ENCODE measurements at regions not wholly inside any gene's neighbourhood (a gene's known extent, or its start where the extent isn't known, plus 50 kb on each side); places are given as distances from the start of the nearest gene placed in this dataset.

DNA sequence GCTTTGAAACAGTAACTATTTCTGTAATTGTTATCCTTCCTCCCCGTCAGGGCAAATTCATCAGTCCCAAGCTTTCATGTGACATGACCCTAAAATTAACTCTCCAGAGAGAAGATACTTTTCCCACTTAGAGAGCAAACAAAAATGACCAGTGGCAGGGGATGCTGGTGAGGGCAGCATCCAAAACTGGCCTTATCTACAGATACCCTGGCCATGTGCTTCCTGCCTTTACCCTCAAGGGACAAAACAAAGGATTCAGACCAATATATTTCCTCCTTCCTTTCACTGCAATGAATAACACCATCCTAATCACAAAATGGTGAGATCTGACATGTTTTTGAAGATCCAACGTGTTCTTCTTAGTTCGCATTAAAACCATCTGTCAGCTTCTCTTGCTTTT lies 267.2 kb downstream of the MAN2A1 start:
- DNase-seq, result no peak
- TF ChIP-seq, protein P1, sequence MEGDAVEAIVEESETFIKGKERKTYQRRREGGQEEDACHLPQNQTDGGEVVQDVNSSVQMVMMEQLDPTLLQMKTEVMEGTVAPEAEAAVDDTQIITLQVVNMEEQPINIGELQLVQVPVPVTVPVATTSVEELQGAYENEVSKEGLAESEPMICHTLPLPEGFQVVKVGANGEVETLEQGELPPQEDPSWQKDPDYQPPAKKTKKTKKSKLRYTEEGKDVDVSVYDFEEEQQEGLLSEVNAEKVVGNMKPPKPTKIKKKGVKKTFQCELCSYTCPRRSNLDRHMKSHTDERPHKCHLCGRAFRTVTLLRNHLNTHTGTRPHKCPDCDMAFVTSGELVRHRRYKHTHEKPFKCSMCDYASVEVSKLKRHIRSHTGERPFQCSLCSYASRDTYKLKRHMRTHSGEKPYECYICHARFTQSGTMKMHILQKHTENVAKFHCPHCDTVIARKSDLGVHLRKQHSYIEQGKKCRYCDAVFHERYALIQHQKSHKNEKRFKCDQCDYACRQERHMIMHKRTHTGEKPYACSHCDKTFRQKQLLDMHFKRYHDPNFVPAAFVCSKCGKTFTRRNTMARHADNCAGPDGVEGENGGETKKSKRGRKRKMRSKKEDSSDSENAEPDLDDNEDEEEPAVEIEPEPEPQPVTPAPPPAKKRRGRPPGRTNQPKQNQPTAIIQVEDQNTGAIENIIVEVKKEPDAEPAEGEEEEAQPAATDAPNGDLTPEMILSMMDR (IDR thresholded peaks at IDR 0.05), result no peak
- TF ChIP-seq POLR2A (IDR thresholded peaks at IDR 0.05), result no peak
- Histone ChIP-seq H3K36me3 (ENCODE audit: low read depth, missing control alignments) (no peaks in the 10 kb centered on the region), H3K27ac (no peak overlapping the region), H3K9me3 (no peaks in the 10 kb centered on the region), H3K4me1 (no peaks in the 10 kb centered on the region), H3K4me3 (no peak overlapping the region), H3K27me3 (no peaks in the 10 kb centered on the region)
- intact Hi-C loops (cut with DNase I; ENCODE audit: low total_unique reads), result no loop called here
- WGBS, 2 donors, result 51 to 54% methylated on average over 3 of the region's 3 CpGs

DNA sequence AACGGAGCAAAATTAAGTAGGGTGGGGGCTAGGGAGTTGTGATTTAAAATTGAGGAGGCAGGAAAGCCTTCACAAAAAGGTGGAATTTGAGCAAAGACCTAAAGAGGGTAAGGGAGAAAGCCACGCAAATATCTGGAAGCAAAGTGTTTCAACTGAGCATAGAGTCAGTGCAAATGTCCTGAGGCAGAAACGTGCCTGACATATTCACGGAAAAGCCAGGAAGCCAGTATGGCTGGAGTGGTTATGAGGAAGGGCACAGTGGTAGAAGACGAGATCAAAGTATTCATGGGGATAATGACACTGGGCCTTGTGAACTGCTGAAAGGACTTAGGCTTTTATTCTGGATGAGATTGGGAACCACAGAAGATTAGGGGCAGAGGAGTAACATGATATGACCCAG lies 268.4 kb downstream of the MAN2A1 start:
- no peak overlapping the region for H3K27ac ChIP-seq
- H3K27me3 ChIP-seq, result no peaks in the 10 kb centered on the region
- 88 to 93% methylated on average over 5 of the region's 5 CpGs for WGBS, 2 donors
- no peak for DNase-seq
- no peaks in the 10 kb centered on the region for H3K9me3 ChIP-seq
- intact Hi-C loops (cut with DNase I; ENCODE audit: low total_unique reads), result no loop called here
- no peak for TF ChIP-seq POLR2A (IDR thresholded peaks at IDR 0.05)
- TF ChIP-seq, protein P1 (IDR thresholded peaks at IDR 0.05), result no peak
- H3K4me1 ChIP-seq, result no peaks in the 10 kb centered on the region
- no peaks in the 10 kb centered on the region for H3K36me3 ChIP-seq (ENCODE audit: low read depth, missing control alignments)
- H3K4me3 ChIP-seq, result no peak overlapping the region

DNA sequence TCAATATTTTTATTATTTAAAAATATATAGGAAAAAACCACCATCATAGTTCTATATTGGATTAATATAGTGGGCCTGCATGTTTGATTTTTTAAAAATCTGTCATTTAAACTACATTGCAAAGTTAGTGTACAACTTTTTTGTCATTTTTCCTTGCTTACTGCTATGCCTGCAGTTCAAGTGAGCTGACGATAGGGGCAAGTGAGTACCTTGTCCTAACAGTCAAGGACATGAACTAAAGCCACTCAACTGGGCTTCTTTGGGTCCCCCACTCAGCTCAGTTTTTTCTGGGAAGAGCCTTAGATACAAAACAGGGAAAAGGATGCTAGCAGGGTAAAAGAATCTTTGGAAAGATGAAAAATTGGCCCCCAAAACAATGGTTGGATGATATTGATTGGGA lies 269.9 kb downstream of the MAN2A1 start:
- Histone ChIP-seq H3K27ac (no peak overlapping the region), H3K4me3 (no peak overlapping the region), H3K27me3 (no peaks in the 10 kb centered on the region), H3K9me3 (no peaks in the 10 kb centered on the region), H3K4me1 (no peaks in the 10 kb centered on the region), H3K36me3 (ENCODE audit: low read depth, missing control alignments) (no peaks in the 10 kb centered on the region)
- TF ChIP-seq, protein P1 (IDR thresholded peaks at IDR 0.05), result no peak
- no peak for TF ChIP-seq POLR2A (IDR thresholded peaks at IDR 0.05)
- 74 to 78% methylated on average over 1 of the region's 1 CpG for WGBS, 2 donors
- intact Hi-C loops (cut with DNase I; ENCODE audit: low total_unique reads), result no loop called here
- DNase-seq, result no peak

DNA sequence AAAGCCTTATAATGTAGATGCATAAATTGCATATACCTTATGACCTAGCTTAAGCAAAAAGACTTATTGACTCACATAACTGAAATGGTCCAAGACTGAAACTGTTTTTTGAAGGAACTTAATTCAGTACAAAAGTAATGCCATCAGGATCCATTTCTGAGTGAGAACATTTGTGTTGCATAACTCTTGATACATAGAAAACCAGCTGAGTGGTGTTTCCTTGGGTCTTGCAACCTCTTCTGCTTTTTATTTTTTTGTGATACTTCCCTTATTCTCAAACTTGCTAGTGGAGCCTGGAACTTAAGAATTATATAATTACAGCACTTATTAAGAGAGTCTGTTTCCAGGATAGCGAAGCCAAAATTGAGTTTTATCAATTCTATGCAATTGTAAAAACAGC lies 272.0 kb downstream of the MAN2A1 start:
- whole genome bisulfite sequencing, 2 donors, result 75 to 78% methylated on average over 1 of the region's 1 CpG
- Histone ChIP-seq H3K27me3 (no peaks in the 10 kb centered on the region), H3K27ac (no peak overlapping the region), H3K9me3 (no peaks in the 10 kb centered on the region), H3K4me1 (no peaks in the 10 kb centered on the region), H3K4me3 (no peak overlapping the region), H3K36me3 (ENCODE audit: low read depth, missing control alignments) (no peaks in the 10 kb centered on the region)
- intact Hi-C loops (cut with DNase I; ENCODE audit: low total_unique reads), result no loop called here
- no peak for DNase-seq
- TF ChIP-seq, protein P1 (IDR thresholded peaks at IDR 0.05), result no peak
- TF ChIP-seq POLR2A (IDR thresholded peaks at IDR 0.05), result no peak

DNA sequence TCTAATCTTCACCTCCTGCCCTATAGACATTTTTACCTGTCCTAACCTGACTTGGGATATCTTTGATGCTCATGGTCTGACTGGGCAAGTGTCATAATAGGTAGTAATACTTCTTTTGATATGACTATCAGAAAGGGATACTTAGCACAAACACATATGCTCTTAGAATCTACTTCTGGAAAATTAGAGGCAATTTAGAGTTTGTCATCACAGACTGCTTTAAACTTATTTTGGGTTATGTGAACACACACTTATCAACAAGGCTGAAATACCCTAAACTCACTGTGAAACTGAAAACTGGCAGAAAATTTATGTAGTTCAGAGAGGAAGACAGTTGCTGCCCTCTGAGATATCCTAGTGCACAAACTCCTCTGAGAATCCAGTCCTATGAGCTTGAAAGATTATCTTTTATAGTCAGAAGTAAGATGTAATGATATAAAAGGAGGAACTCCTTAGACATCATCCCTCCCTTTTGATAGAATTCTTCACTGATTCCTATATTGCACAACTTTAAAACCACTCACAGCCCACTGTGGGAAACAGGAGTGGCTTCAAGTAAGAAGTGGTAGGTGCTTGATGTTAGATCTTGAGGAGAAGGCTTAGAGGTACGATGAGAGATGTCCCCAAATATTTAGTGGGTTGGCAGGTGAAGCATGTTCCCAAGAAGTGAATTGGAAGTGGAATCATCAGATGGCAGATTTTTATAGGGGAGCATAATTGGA lies 273.3 kb downstream of the MAN2A1 start:
- Histone ChIP-seq H3K27ac (no peak overlapping the region), H3K27me3 (no peaks in the 10 kb centered on the region), H3K36me3 (ENCODE audit: low read depth, missing control alignments) (no peaks in the 10 kb centered on the region), H3K4me3 (no peak overlapping the region), H3K4me1 (no peaks in the 10 kb centered on the region), H3K9me3 (no peaks in the 10 kb centered on the region)
- TF ChIP-seq, protein P1 (IDR thresholded peaks at IDR 0.05), result no peak
- TF ChIP-seq POLR2A (IDR thresholded peaks at IDR 0.05), result no peak
- WGBS, 2 donors, result 82 to 84% methylated on average over 1 of the region's 1 CpG
- no peak for DNase-seq
- intact Hi-C loops (cut with DNase I; ENCODE audit: low total_unique reads), result no loop called here

All from testis (tissue), 2 donors.